Ascending aorta (tissue), 2 donors: ENCODE measurements at regions not wholly inside any gene's neighbourhood (a gene's known extent, or its start where the extent isn't known, plus 50 kb on each side); places are given as distances from the start of the nearest gene placed in this dataset.

Experiments
- DNase-seq, 2 donors: peaks; one replicate each; pipeline ENCODE4 v3.0.0-alpha.2; 2019; ENCODE audit warnings: low spot score in 2 of 2
- H3K27ac ChIP-seq, 2 donors: fragments of 200-600 bp; sonication (generic); one replicate each; pipeline ENCODE4 v1.5.1; 2016 to 2017; ENCODE audit warnings: mild to moderate bottlenecking in 1 of 2
- H3K27me3 ChIP-seq: fragments of 200-600 bp; sonication (generic); one replicate; pipeline ENCODE4 v1.5.1; 2017
- H3K36me3 ChIP-seq, 2 donors: fragments of 200-600 bp; sonication (generic); one replicate each; pipeline ENCODE4 v1.5.1; 2016
- H3K4me1 ChIP-seq, 2 donors: fragments of 200-600 bp; sonication (generic); one replicate each; pipeline ENCODE4 v1.5.1; 2016 to 2017; ENCODE audit warnings: mild to moderate bottlenecking in 1 of 2
- H3K4me3 ChIP-seq, 2 donors: fragments of 200-600 bp; sonication (generic); one replicate each; pipeline ENCODE4 v1.5.1; 2016 to 2017; ENCODE audit warnings: mild to moderate bottlenecking in 1 of 2
- H3K9me3 ChIP-seq, 2 donors: fragments of 200-600 bp; sonication (generic); one replicate each; pipeline ENCODE4 v1.5.1; 2016
- CTCF ChIP-seq, 3 experiments: fragments of 200-600 bp in 2 of 3; fragments of 450-650 bp in 1 of 3; sonication (generic) in 2 of 3; IDR thresholded peaks; one replicate each; pipeline ENCODE4 v1.5.1; 2016 to 2019; ENCODE audit warnings: antibody characterized with exemption in 3 of 3, mild to moderate bottlenecking in 1 of 3, moderate library complexity in 1 of 3
- intact Hi-C: fragments of 100-400 bp; cut with DNase I; formaldehyde crosslinking; loops from one replicate; pipeline ENCODE4 v1.15.1; 2023

GRCh38 chr9:115625251-115625650 is 507.3 kb upstream of the TNC start:
- intact Hi-C loops = no loop called here
- Histone ChIP-seq H3K4me3 (no peak overlapping the region), H3K36me3 (no peaks in the 10 kb centered on the region), H3K27ac (no peak overlapping the region), H3K9me3 (no peaks in the 10 kb centered on the region), H3K27me3 (no peaks in the 10 kb centered on the region), H3K4me1 (no peaks in the 10 kb centered on the region)
- no peak for TF ChIP-seq CTCF (IDR thresholded peaks at IDR 0.05)
- no peak for DNase-seq

- Histone ChIP-seq H3K4me1 (no peaks in the 10 kb centered on the region), H3K27ac (no peak overlapping the region), H3K4me3 (no peak overlapping the region), H3K27me3 (no peaks in the 10 kb centered on the region), H3K36me3 (no peaks in the 10 kb centered on the region), H3K9me3 (no peaks in the 10 kb centered on the region)
- intact Hi-C loops = no loop called here
- no peak for TF ChIP-seq CTCF (IDR thresholded peaks at IDR 0.05)
- DNase-seq = no peak
These were observed 508.0 kb upstream of the TNC start for GRCh38 chr9:115625954-115626353.

GRCh38 chr9:115627511-115627910 is 509.6 kb upstream of the TNC start:
- Histone ChIP-seq H3K9me3 (no peaks in the 10 kb centered on the region), H3K27me3 (no peaks in the 10 kb centered on the region), H3K27ac (no peak overlapping the region), H3K36me3 (no peaks in the 10 kb centered on the region), H3K4me3 (no peak overlapping the region), H3K4me1 (no peaks in the 10 kb centered on the region)
- intact Hi-C loops = no loop called here
- no peak for TF ChIP-seq CTCF (IDR thresholded peaks at IDR 0.05)
- no peak for DNase-seq

GRCh38 chr9:115628426-115628825 is 510.5 kb upstream of the TNC start:
- intact Hi-C loops = no loop called here
- H3K4me3 ChIP-seq = no peak overlapping the region
- no peaks in the 10 kb centered on the region for H3K9me3 ChIP-seq
- H3K36me3 ChIP-seq = no peaks in the 10 kb centered on the region
- no peaks in the 10 kb centered on the region for H3K27me3 ChIP-seq
- H3K27ac ChIP-seq = no peak overlapping the region
- no peak for DNase-seq
- TF ChIP-seq CTCF (IDR thresholded peaks at IDR 0.05) = no peak
- H3K4me1 ChIP-seq = peaks cover 0 to 5% of the 10 kb centered on the region in 2 donors

GRCh38 chr9:115629879-115630840 is 512.2 kb upstream of the TNC start:
- intact Hi-C loops = no loop called here
- H3K27me3 ChIP-seq = no peaks in the 10 kb centered on the region
- no peak overlapping the region for H3K27ac ChIP-seq
- no peak for TF ChIP-seq CTCF (IDR thresholded peaks at IDR 0.05)
- H3K36me3 ChIP-seq = no peaks in the 10 kb centered on the region
- H3K9me3 ChIP-seq = no peaks in the 10 kb centered on the region
- DNase-seq = no peak
- peaks cover 0 to 10% of the 10 kb centered on the region in 2 donors for H3K4me1 ChIP-seq
- H3K4me3 ChIP-seq = no peak overlapping the region
